Memory B cell (primary cell): ENCODE measurements at regions not wholly inside any gene's neighbourhood (a gene's known extent, or its start where the extent isn't known, plus 50 kb on each side); places are given as distances from the start of the nearest gene placed in this dataset.
"Not testable (repeated sequence)": the region's sequence is repeated elsewhere in the genome, so short reads cannot be mapped to it uniquely, and the experiment has no call there.

Source experiments
- ATAC-seq: fragments of 150-1000 bp; cut with Tn5 transposase; 2 replicates; pipeline ENCODE4 v1.10.0; 2021; ENCODE audit warnings: low read depth, mild to moderate bottlenecking, moderate library complexity
- DNase-seq, 2 donors: peaks; one replicate each; pipeline ENCODE4 v3.0.0; 2022; ENCODE audit warnings: low spot score in 2 of 2
- H3K27ac Mint-ChIP-seq: one replicate; pipeline ENCODE4 v1.8.0; 2022; ENCODE audit warnings: mild to moderate bottlenecking, moderate library complexity, mixed read lengths
- H3K27me3 Mint-ChIP-seq: one replicate; pipeline ENCODE4 v1.8.0; 2022; ENCODE audit warnings: mixed read lengths
- H3K36me3 Mint-ChIP-seq: one replicate; pipeline ENCODE4 v1.8.0; 2022; ENCODE audit warnings: mild to moderate bottlenecking, mixed read lengths
- H3K4me1 Mint-ChIP-seq: one replicate; pipeline ENCODE4 v1.8.0; 2022; ENCODE audit warnings: mixed read lengths
- H3K4me3 Mint-ChIP-seq: one replicate; pipeline ENCODE4 v1.8.0; 2022; ENCODE audit warnings: mild to moderate bottlenecking, moderate library complexity, mixed read lengths
- H3K9me3 Mint-ChIP-seq: one replicate; pipeline ENCODE4 v1.8.0; 2022; ENCODE audit warnings: mixed read lengths

DNA sequence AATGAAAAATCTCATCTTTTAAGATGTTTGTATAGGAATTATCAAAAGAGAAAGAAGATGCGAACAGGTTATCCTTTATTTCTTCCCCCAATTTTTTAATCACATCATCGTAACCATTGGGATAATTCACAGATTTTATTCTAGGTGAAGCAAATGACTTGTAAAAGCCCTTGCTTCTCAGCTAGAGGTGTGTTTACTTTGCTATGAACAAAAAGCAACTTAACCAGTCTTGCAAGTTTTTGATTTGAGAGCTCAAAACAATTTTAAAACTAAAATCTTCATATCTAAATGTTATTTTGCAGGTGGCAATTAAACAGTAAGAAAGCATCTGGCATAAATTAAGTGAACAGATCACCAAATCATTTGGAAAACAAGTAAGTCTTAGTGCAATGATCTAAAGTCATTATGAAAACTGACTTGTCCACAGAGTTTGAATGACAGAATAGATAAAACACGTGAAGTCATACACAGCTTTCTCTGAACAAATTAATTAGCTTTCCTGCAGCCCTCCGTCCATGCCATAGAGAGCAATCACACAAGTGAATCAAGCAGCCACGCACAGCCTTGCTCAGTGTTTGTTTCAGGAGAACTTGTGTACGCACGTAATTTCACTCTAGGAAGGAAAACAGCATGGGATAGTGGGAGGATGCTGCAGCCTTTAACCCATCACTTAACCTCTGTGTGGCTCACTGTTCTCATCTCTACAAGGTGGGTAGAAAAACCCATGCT lies 85.0 kb upstream of the ZNF800 start:
- peaks cover 15% of the 10 kb centered on the region for H3K27me3 Mint-ChIP-seq

DNA sequence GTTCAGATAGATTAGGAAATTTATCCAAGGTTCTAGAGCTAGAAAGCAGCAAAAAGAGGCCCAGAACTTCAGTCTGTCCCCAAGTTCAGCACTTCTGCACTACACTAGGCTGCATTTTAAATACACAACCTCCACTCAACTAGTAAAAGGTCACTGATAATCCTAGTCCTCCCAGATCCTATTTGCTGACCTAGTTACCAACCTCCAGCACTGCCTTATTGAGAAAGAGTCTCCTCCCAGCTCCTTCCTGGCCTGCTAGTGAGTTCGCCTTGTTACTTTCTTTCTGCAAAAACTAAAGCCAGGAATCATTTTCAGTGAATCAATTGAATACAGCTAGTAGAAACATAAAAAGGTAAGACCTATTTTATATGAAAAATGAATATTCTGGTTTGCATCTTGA lies 84.1 kb upstream of the ZNF800 start:
- no peaks in the 10 kb centered on the region for H3K4me1 Mint-ChIP-seq
- H3K27ac Mint-ChIP-seq, result no peak overlapping the region
- H3K4me3 Mint-ChIP-seq, result no peak overlapping the region
- no peak for DNase-seq
- ATAC-seq, result no peak
- H3K27me3 Mint-ChIP-seq, result peaks cover 12% of the 10 kb centered on the region
- no peaks in the 10 kb centered on the region for H3K9me3 Mint-ChIP-seq
- no peaks in the 10 kb centered on the region for H3K36me3 Mint-ChIP-seq

More for the DNA sequence above, 85.0 kb upstream of the ZNF800 start:
- DNase-seq, result no peak
- Mint-ChIP-seq H3K4me3 (no peak overlapping the region), H3K4me1 (no peaks in the 10 kb centered on the region), H3K9me3 (no peaks in the 10 kb centered on the region), H3K36me3 (no peaks in the 10 kb centered on the region), H3K27ac (no peak overlapping the region)
- ATAC-seq, result no peak

DNA sequence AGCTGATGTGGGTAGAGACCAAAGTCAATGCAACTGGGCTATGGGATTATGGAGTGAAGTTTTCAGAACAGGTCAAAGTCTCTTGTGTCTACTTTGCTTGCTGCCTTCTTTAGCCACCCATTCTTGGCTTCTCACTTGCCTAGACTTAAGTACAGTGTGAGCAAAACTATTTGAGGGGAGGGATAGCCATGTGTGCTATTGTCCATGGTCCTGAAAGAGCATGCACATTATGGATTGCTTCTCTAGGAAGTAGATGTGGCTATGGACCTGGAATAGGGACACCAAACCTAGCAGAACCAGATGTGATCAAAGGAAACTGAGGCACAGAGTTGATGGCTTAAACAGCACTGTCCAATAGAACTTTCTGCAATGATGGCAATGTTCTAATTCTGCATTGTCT lies 81.9 kb upstream of the ZNF800 start:
- H3K9me3 Mint-ChIP-seq, result no peaks in the 10 kb centered on the region

DNA sequence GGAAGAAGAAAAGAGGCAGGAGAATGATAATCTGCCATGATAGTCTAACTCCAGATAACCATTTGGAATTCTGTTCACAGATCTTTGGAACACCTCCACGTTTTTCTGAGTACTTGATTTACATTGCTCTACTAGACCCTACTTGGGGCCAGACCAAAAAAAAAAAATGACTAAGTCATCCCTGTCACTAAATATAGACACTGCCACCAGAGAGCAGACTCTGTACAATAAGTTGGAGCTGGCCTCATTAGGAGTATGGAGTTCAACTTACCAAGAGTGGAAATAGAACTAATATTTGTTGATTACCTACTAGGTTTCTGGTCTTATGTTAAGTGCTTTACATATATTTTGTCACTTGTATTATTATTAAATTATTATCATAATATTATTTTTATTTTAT lies 80.9 kb upstream of the ZNF800 start:
- H3K27me3 Mint-ChIP-seq, result peaks cover 11% of the 10 kb centered on the region
- H3K4me1 Mint-ChIP-seq, result no peaks in the 10 kb centered on the region
- H3K9me3 Mint-ChIP-seq, result no peaks in the 10 kb centered on the region
- H3K4me3 Mint-ChIP-seq, result no peak overlapping the region
- ATAC-seq (no peak), DNase-seq (no peak)
- no peak overlapping the region for H3K27ac Mint-ChIP-seq
- H3K36me3 Mint-ChIP-seq, result no peaks in the 10 kb centered on the region

More for the DNA sequence above, 81.9 kb upstream of the ZNF800 start:
- H3K27ac Mint-ChIP-seq, result no peak overlapping the region
- no peaks in the 10 kb centered on the region for H3K36me3 Mint-ChIP-seq
- no peak for DNase-seq
- ATAC-seq, result no peak
- H3K4me1 Mint-ChIP-seq, result no peaks in the 10 kb centered on the region
- H3K27me3 Mint-ChIP-seq, result peaks cover 14% of the 10 kb centered on the region
- H3K4me3 Mint-ChIP-seq, result no peak overlapping the region

DNA sequence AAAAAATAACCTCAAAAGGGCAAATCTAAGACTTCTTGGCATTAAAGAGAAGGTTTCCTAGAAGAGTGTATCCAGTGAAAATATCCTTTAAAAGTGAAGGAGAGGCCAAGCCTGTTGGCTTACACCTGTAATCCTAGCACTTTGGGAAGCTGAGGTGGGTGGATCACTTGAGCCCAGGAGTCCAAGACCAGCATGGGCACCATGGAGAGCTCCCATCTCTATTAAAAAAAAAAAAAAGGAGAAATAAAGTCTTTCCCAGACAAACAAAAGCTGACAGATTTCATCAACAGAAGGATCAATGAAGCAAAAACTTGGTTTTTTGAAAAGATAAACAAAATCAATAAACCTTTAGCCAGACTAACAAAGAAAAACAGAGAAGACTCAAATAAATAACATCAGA lies 67.6 kb upstream of the ZNF800 start:
- ATAC-seq, result no peak
- Mint-ChIP-seq H3K4me1 (no peaks in the 10 kb centered on the region), H3K4me3 (no peak overlapping the region), H3K27ac (no peak overlapping the region), H3K36me3 (peaks cover 6% of the 10 kb centered on the region), H3K9me3 (peaks cover 12% of the 10 kb centered on the region), H3K27me3 (peaks cover 2% of the 10 kb centered on the region)
- no peak for DNase-seq

DNA sequence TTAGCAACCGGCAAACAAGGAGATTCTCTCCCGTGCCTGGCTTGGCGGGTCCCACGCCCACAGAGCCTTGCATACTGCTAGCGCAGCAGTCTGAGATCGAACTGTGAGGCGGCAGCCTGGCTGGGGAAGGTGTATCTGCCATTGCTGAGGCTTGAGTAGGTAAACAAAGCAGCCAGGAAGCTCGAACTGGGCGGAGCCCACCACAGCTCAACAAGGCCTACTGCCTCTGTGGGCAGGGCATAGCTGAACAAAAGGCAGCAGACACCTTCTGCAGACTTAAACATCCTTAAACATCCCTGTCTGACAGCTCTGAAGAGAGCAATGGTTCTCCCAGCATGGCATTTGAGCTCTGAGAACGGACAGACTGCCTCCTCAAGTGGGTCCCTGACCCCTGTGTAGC lies 58.8 kb upstream of the ZNF800 start:
- not testable (repeated sequence) for H3K4me1 Mint-ChIP-seq, ATAC-seq, H3K4me3 Mint-ChIP-seq, H3K36me3 Mint-ChIP-seq, H3K27ac Mint-ChIP-seq, DNase-seq, H3K9me3 Mint-ChIP-seq
- H3K27me3 Mint-ChIP-seq, result peaks cover 32% of the 10 kb centered on the region

DNA sequence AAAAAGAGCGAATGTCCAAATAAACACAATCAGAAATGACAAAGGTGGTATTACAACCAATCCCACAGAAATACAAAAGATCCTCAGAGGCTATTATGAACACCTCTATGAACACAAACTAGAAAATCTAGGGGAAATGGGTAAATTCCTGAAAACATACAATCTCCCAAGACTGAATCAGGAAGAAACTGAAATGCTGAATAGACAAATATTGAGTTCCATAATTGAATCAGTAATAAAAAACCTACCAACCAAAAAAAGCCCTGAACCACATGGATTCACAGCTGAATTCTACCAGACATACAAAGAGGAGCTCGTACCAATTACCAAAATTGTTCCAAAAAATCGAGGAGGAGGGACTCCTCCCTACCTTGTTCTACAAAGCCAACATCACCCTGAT lies 56.1 kb upstream of the ZNF800 start:
- peaks cover 6% of the 10 kb centered on the region for H3K4me1 Mint-ChIP-seq
- no peak overlapping the region for H3K4me3 Mint-ChIP-seq
- H3K36me3 Mint-ChIP-seq, result peaks cover 3% of the 10 kb centered on the region
- H3K27me3 Mint-ChIP-seq, result peaks cover 28% of the 10 kb centered on the region
- H3K27ac Mint-ChIP-seq, result no peak overlapping the region
- DNase-seq (no peak), ATAC-seq (no peak)
- H3K9me3 Mint-ChIP-seq, result peaks cover 3% of the 10 kb centered on the region

DNA sequence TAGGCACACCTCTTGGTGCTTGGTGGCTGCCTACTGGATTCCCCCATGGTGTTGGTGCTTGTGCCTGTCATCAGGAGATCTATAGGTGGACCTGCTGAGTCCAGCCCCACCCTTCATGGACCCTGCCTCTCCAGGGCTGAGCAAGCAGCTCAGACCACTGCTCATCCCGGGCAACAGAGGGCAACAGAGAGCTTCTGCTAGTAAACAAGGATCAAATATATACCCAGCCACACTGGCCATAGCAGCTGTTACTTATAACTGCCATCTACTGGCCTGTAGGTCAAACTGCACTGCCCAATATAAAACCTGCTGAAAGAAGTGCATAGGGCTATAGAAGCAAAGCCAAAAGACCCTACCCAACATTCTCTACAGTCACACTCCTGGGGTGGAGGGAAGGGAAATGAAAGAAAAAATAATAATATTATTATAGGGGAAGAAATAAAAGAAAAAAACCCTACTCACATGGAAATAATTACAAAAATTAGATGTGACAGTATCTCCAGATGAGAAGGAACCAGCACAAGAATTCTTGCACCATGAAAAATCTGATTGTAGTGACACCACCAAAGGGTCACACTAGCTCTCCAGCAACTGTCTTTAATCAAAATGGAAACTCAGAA lies 54.9 kb upstream of the ZNF800 start:
- DNase-seq (peak; percentile 55 to 64), ATAC-seq (peak; percentile 97)
- Mint-ChIP-seq H3K9me3 (peaks cover 3% of the 10 kb centered on the region), H3K36me3 (peaks cover 4% of the 10 kb centered on the region), H3K4me1 (peaks cover 6% of the 10 kb centered on the region), H3K27me3 (peaks cover 27% of the 10 kb centered on the region), H3K4me3 (no peak overlapping the region), H3K27ac (no peak overlapping the region)

DNA sequence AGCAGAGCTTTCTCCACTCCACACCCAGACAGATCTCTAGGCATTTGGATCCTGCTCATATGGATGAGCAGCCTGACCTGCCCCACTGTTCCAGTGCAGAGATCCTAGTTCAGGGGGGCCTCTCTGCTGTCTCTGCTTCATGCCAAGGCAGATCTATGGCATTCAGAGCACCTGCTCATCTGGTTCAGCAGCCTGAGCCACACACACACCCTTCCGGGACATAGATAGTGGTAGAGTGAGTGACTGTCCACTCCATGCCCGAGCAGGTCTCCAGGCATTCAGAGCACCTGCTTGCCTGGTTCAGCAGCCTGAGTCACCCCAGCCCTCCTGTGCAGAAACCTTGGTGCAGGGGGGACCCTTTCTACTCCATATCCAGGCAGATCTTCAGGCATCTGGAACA lies 54.3 kb upstream of the ZNF800 start:
- peaks cover 23% of the 10 kb centered on the region for H3K27me3 Mint-ChIP-seq
- H3K4me1 Mint-ChIP-seq, result peaks cover 6% of the 10 kb centered on the region
- DNase-seq (no peak), ATAC-seq (no peak)
- peaks cover 2% of the 10 kb centered on the region for H3K9me3 Mint-ChIP-seq
- H3K27ac Mint-ChIP-seq, result no peak overlapping the region
- peaks cover 1% of the 10 kb centered on the region for H3K36me3 Mint-ChIP-seq
- H3K4me3 Mint-ChIP-seq, result no peak overlapping the region
